HFF-Myc (cell line): ENCODE measurements at regions not wholly inside any gene's neighbourhood (a gene's known extent, or its start where the extent isn't known, plus 50 kb on each side); places are given as distances from the start of the nearest gene placed in this dataset.

Experiments used
- DNase-seq: peaks from one replicate; pipeline ENCODE4 v3.0.0-alpha.2; 2011; ENCODE audit warnings: low read depth; ENCODE audit errors: extremely low read depth
- H3K4me3 ChIP-seq: replicated peaks from 2 replicates; pipeline ENCODE4 v1.5.1; 2011; ENCODE audit warnings: low read depth, mild to moderate bottlenecking, control low read depth, low read length
- TF ChIP-seq, protein P1 (sequence below): IDR thresholded peaks from 2 replicates; pipeline ENCODE4 v1.5.1; 2012; ENCODE audit warnings: mild to moderate bottlenecking, low read depth, low read length, control low read depth; ENCODE audit errors: missing control alignments

DNA sequence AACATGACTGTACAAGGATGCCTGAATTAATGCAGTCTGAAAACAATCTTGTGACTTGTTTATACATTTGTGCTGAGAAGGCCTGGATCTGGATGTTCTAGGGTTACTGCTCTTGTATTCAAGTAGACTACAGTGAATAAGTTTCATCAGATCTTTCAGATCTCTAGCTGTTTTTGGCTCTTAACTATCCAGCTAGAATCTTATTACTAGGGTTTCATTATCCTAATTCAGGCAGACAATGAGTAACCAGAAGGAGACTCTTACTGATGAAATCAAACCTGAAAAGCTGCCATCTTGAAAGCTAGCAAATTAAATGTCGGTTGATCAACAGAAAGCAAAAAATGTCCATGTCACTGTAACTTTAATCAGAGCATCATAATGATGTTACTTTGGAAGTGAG lies 112.5 kb upstream of the KCNK2 start:
- TF ChIP-seq, protein P1, sequence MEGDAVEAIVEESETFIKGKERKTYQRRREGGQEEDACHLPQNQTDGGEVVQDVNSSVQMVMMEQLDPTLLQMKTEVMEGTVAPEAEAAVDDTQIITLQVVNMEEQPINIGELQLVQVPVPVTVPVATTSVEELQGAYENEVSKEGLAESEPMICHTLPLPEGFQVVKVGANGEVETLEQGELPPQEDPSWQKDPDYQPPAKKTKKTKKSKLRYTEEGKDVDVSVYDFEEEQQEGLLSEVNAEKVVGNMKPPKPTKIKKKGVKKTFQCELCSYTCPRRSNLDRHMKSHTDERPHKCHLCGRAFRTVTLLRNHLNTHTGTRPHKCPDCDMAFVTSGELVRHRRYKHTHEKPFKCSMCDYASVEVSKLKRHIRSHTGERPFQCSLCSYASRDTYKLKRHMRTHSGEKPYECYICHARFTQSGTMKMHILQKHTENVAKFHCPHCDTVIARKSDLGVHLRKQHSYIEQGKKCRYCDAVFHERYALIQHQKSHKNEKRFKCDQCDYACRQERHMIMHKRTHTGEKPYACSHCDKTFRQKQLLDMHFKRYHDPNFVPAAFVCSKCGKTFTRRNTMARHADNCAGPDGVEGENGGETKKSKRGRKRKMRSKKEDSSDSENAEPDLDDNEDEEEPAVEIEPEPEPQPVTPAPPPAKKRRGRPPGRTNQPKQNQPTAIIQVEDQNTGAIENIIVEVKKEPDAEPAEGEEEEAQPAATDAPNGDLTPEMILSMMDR = no peak
- no peak overlapping the region for H3K4me3 ChIP-seq
- DNase-seq = no peak

DNA sequence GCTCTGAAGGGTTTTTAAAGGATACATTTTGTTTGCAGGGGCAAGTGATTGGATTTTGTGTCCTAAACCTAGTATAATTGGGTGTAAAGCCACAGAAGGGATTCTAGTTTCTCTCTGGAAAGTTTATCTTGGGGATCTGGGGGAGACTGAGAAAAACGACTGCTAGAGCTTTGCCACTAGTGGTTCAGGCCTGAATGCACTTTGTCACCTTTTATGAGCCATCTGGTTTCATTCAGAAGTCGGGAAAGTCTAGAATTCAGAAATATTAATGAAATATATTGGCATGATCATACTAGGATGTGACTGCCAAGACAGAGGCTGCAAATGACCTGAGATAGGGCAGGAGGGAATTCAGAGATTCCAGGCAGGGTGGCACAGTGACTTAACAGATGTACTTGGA lies 111.5 kb upstream of the KCNK2 start:
- TF ChIP-seq, protein P1 = no peak
- H3K4me3 ChIP-seq = no peak overlapping the region
- no peak for DNase-seq

DNA sequence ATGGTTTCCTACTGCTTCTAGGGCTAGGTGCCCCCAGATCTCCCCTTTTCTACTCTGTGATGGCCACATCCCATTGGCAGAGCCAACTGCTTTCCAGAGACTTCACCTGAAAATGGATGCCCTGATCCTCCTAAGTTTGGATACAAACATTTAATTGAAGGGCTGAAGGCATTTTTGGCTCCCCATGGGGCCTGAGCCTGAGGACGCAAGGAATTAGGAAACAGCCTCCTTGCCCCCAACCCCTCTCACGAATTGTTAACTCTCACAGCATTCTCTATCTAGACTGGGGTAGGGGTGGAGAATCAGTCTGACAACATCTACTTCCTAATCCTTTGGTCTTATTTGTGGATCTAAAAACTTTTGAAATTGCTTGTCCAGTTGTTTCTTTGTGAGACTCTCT lies 108.5 kb upstream of the KCNK2 start:
- no peak overlapping the region for H3K4me3 ChIP-seq
- TF ChIP-seq, protein P1 = no peak
- no peak for DNase-seq

DNA sequence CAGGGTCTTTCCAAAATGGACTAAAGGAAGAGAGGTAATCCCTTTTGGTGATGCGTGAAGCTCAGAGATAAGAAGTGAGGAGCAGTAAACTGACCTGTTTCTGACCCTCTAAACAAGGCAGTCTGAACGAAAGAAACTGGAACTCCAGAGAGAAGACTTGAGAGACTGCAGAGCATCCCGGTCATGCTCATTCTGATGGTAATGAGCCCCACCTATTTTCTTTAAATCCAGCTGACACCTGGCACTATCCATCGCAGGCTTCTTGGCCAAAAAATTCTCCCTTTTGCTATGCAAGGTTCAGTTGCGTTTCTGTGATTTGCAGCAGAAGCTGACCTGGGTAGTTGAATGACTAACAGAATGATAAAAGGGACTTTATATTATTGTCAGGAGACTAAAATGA lies 105.9 kb upstream of the KCNK2 start:
- DNase-seq = no peak
- H3K4me3 ChIP-seq = no peak overlapping the region
- TF ChIP-seq, protein P1 = no peak

DNA sequence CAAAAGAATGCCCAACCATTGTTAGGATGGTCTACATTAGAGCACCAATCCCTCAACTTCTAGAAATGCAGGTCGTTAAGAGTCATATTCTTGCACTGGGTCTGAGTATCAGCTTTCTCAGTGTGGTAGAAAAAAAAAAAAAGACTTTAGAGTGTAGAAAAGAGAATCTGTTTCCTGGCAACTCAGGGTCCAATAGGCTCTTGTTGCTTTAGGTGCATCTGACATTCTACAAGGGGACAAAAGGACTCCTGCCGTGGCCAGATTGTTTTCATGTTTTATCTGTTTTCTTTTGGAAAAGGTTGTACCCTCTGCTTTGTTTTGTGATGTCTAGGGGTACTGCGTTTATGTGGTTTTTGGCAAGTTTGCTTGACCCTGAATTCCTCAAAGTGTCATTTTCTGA lies 105.4 kb upstream of the KCNK2 start:
- no peak overlapping the region for H3K4me3 ChIP-seq
- no peak for DNase-seq
- TF ChIP-seq, protein P1 = no peak

DNA sequence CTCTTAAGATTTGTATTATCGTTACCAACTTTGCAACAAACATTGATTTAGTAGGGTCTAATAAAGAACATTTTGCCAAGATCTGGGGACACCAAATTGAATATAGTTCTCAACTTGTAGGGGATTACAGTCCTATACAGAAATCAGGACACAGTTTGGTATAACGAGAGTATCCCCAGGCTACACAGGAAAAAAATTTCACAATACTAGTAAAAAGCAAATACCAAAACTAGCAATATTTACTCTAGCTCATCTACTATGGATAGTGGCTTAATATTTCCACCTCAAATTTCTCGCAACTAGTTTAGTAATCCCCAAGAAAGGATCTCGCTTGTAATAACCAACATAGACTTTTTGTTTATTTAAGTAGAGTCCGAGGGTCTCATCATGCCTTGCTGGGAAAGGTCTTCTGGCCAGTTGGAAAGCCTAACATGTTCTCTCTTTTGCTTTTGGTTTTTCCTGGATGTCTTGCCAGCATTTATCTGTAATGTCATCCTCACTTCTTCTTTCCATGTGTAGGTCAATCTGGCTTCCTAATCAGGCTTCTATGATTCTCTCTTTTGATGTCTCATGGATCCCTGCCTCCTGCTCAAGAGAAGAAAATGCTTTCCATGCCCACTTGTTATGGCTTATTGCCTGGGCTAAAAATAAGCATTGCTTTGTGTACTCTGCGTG lies 104.7 kb upstream of the KCNK2 start:
- no peak for DNase-seq
- no peak overlapping the region for H3K4me3 ChIP-seq
- TF ChIP-seq, protein P1 = no peak

DNA sequence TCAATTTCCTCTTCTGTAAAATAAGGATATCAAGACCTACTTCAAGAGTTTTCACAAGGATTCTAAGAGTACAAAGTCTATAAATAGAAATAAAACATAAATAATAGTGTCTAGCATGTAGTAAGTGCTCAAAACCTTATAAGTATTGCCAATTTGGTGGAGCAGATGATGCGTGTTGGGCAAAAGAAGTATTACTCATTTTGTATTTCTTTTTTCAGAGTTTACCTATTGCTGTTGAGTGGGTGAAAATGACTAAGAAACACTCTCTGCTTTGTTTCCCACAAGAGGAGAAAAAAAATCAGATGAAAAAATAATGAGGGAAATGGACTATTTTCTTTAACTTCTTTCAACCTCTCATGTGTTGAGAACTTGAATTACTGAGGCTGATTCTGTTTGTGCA lies 103.3 kb upstream of the KCNK2 start:
- DNase-seq = no peak
- no peak overlapping the region for H3K4me3 ChIP-seq
- TF ChIP-seq, protein P1 = no peak
